ENCODE measurements at regions not wholly inside any gene's neighbourhood (a gene's known extent, or its start where the extent isn't known, plus 50 kb on each side); places are given as distances from the start of the nearest gene placed in this dataset.

GRCh38 chr3:116569611-116570010 lies 124.3 kb upstream of the LSAMP start:
- intact Hi-C loops (cut with micrococcal nuclease; ENCODE audit: unreplicated experiment) (no loop called here), in situ Hi-C loops (cut with HindIII; ENCODE audit: extremely low pct_ligation_motif_present, low pct_unique_long_range_greater_than_20kb) (no loop called here)
- DNase-seq (ENCODE audit: low spot score) = no peak
- no peak for TF ChIP-seq HES4 (CRISPR knock-in tag; IDR thresholded peaks at IDR 0.05; ENCODE audit: borderline replicate concordance)
- no peak for TF ChIP-seq ZNF776 (CRISPR knock-in tag; IDR thresholded peaks at IDR 0.05)
- TF ChIP-seq WIZ (CRISPR knock-in tag; IDR thresholded peaks at IDR 0.05) = no peak
- TF ChIP-seq, protein P1, sequence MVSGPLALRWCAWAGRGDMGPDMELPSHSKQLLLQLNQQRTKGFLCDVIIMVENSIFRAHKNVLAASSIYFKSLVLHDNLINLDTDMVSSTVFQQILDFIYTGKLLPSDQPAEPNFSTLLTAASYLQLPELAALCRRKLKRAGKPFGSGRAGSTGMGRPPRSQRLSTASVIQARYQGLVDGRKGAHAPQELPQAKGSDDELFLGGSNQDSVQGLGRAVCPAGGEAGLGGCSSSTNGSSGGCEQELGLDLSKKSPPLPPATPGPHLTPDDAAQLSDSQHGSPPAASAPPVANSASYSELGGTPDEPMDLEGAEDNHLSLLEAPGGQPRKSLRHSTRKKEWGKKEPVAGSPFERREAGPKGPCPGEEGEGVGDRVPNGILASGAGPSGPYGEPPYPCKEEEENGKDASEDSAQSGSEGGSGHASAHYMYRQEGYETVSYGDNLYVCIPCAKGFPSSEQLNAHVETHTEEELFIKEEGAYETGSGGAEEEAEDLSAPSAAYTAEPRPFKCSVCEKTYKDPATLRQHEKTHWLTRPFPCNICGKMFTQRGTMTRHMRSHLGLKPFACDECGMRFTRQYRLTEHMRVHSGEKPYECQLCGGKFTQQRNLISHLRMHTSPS (CRISPR knock-in tag; IDR thresholded peaks at IDR 0.05; ENCODE audit: low read depth) = no peak
- no peak for TF ChIP-seq ZNF839 (CRISPR knock-in tag; IDR thresholded peaks at IDR 0.05; ENCODE audit: borderline replicate concordance)
- TF ChIP-seq KAT8 (CRISPR knock-in tag; IDR thresholded peaks at IDR 0.05) = no peak
- TF ChIP-seq ZNF17 (CRISPR knock-in tag; IDR thresholded peaks at IDR 0.05) = no peak
- no peak for TF ChIP-seq ZNF710 (CRISPR knock-in tag; IDR thresholded peaks at IDR 0.05; ENCODE audit: borderline replicate concordance)
- Histone ChIP-seq H3K36me3 (replicated peaks in 1 of 2; ENCODE audit: control insufficient read depth in 1 of 2, insufficient read depth in 2 of 2, low read length in 2 of 2) (no peaks in the 10 kb centered on the region), H3K4me3 (replicated peaks in 1 of 3; ENCODE audit: insufficient read depth in 1 of 3, low read depth in 2 of 3, low read length in 3 of 3) (no peak overlapping the region), H3K9ac (ENCODE audit: insufficient read depth, low read depth, low read length) (no peak overlapping the region), H3K4me1 (ENCODE audit: insufficient read depth, low read length) (no peaks in the 10 kb centered on the region), H3K27ac (ENCODE audit: extremely low read length, insufficient read depth, low read length) (no peak overlapping the region), H3K9me3 (ENCODE audit: low read length) (no peaks in the 10 kb centered on the region), H3K79me2 (ENCODE audit: insufficient read depth, low read length) (no peaks in the 10 kb centered on the region), H2AFZ (ENCODE audit: low read length) (no peak overlapping the region), H3K4me2 (ENCODE audit: low read depth, low read length) (no peak overlapping the region), H3K27me3 (ENCODE audit: control insufficient read depth in 1 of 2, insufficient read depth in 2 of 2, low read length in 2 of 2) (no peaks in the 10 kb centered on the region), H4K20me1 (ENCODE audit: insufficient read depth, low read length) (no peaks in the 10 kb centered on the region)
- no peak for ATAC-seq
- BruUV-seq (replicated peaks) = no TSS peak
- POLR2A ChIA-PET = no interaction called here
- CTCF ChIA-PET (ENCODE audit: low intra/inter-chr PET ratio, low total read pairs) = no interaction called here
- 0% methylated on average over 1 of the region's 1 CpG for WGBS (ENCODE audit: low lambda C conversion rate)
- no peak for FAIRE-seq
